Adipocyte (in vitro differentiated cells): ENCODE measurements at regions not wholly inside any gene's neighbourhood (a gene's known extent, or its start where the extent isn't known, plus 50 kb on each side); places are given as distances from the start of the nearest gene placed in this dataset.

ENCODE experiments used
- DNase-seq: peaks from one replicate; pipeline ENCODE4 v3.0.0-alpha.2; 2015; ENCODE audit warnings: low read depth
- H3K27me3 ChIP-seq: replicated peaks from 2 replicates; pipeline ENCODE4 v1.7.0; 2013; ENCODE audit warnings: mild to moderate bottlenecking, low read length, moderate library complexity; ENCODE audit not compliant: control insufficient read depth, insufficient read depth
- H3K36me3 ChIP-seq: 2 replicates; pipeline ENCODE4 v1.7.0; 2013; ENCODE audit warnings: low read length, mild to moderate bottlenecking, moderate library complexity; ENCODE audit not compliant: control insufficient read depth, insufficient read depth, severe bottlenecking
- H3K4me1 ChIP-seq: 2 replicates; pipeline ENCODE4 v1.7.0; 2013; ENCODE audit warnings: mild to moderate bottlenecking, low read length, moderate library complexity; ENCODE audit not compliant: control insufficient read depth, insufficient read depth
- H3K4me3 ChIP-seq: 2 replicates; pipeline ENCODE4 v1.7.0; 2013; ENCODE audit warnings: mild to moderate bottlenecking, low read length, moderate library complexity
- H3K9ac ChIP-seq: 2 replicates; pipeline ENCODE4 v1.7.0; 2013; ENCODE audit warnings: mild to moderate bottlenecking, low read length, moderate library complexity
- H3K9me3 ChIP-seq: 2 replicates; pipeline ENCODE4 v1.7.0; 2013; ENCODE audit warnings: mild to moderate bottlenecking, low read length, moderate library complexity; ENCODE audit not compliant: control insufficient read depth

DNA sequence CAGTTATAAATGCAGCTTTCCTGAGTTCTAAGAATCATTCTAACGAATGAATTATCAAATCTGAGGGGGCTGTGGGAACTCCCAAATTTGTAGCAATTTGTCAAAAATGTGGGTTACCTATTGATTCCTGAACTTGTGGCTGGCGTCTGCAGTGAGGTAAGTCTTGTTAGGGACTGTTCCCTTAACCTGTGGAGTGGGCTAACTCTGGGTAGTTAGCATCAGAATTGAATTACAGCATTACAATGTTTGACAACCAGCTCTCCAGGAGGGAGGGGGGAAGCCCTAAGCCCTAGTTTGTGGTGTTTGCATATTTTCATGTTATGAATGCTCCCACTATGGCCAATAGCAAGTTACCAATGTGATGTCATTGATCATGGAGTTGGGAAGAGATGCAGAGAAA is 65.9 kb upstream of the STT3B start:
- Histone ChIP-seq H3K9ac (no peak overlapping the region), H3K27me3 (peaks cover 13% of the 10 kb centered on the region), H3K36me3 (no peaks in the 10 kb centered on the region), H3K9me3 (no peaks in the 10 kb centered on the region), H3K4me1 (peaks cover 2% of the 10 kb centered on the region), H3K4me3 (no peak overlapping the region)
- no peak for DNase-seq

- no peak for DNase-seq
- Histone ChIP-seq H3K4me1 (no peaks in the 10 kb centered on the region), H3K27me3 (peaks cover 3% of the 10 kb centered on the region), H3K36me3 (no peaks in the 10 kb centered on the region), H3K9me3 (no peaks in the 10 kb centered on the region), H3K4me3 (no peak overlapping the region), H3K9ac (no peak overlapping the region)
These were observed 64.3 kb upstream of the STT3B start for GRCh38 chr3:31468433-31468832.

GRCh38 chr3:31469385-31469784 is 63.3 kb upstream of the STT3B start:
- no peak overlapping the region for H3K4me3 ChIP-seq
- no peaks in the 10 kb centered on the region for H3K4me1 ChIP-seq
- no peak overlapping the region for H3K9ac ChIP-seq
- no peaks in the 10 kb centered on the region for H3K27me3 ChIP-seq
- DNase-seq = no peak
- H3K36me3 ChIP-seq = no peaks in the 10 kb centered on the region
- H3K9me3 ChIP-seq = no peaks in the 10 kb centered on the region

GRCh38 chr3:31472479-31473390 is 60.0 kb upstream of the STT3B start:
- Histone ChIP-seq H3K9me3 (no peaks in the 10 kb centered on the region), H3K4me3 (no peak overlapping the region), H3K4me1 (no peaks in the 10 kb centered on the region), H3K9ac (no peak overlapping the region), H3K36me3 (no peaks in the 10 kb centered on the region), H3K27me3 (no peaks in the 10 kb centered on the region)
- no peak for DNase-seq

GRCh38 chr3:31476209-31476608 is 56.5 kb upstream of the STT3B start:
- H3K9me3 ChIP-seq = peaks cover 4% of the 10 kb centered on the region
- peaks cover 2% of the 10 kb centered on the region for H3K27me3 ChIP-seq
- no peaks in the 10 kb centered on the region for H3K4me1 ChIP-seq
- no peak overlapping the region for H3K9ac ChIP-seq
- no peak overlapping the region for H3K4me3 ChIP-seq
- no peaks in the 10 kb centered on the region for H3K36me3 ChIP-seq
- no peak for DNase-seq

DNA sequence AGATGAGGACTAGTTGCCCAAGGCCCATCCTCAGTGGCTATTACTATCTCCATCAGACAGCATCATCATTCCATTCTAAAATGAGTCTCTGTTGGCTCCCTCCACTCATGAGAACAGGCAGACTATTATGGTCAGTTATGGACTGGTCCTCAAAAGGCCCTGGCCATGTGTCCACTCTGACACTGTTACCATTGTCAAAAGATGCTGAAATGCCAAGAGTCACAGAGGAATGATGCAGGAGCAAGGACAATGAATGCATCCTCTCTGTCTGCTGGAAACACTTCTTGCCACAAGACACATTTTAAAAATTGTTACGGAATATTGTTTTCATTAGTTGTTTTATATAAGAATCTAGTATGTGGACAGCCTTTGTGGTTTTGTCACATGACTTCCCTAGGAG is 53.3 kb upstream of the STT3B start:
- Histone ChIP-seq H3K36me3 (no peaks in the 10 kb centered on the region), H3K9ac (no peak overlapping the region), H3K9me3 (peaks cover 4% of the 10 kb centered on the region), H3K27me3 (peaks cover 2% of the 10 kb centered on the region), H3K4me1 (no peaks in the 10 kb centered on the region), H3K4me3 (no peak overlapping the region)
- DNase-seq = no peak

GRCh38 chr3:31481697-31482096 is 51.0 kb upstream of the STT3B start:
- Histone ChIP-seq H3K4me1 (no peaks in the 10 kb centered on the region), H3K9ac (no peak overlapping the region), H3K36me3 (no peaks in the 10 kb centered on the region), H3K27me3 (peaks cover 2% of the 10 kb centered on the region), H3K4me3 (no peak overlapping the region), H3K9me3 (peaks cover 4% of the 10 kb centered on the region)
- DNase-seq = no peak

DNA sequence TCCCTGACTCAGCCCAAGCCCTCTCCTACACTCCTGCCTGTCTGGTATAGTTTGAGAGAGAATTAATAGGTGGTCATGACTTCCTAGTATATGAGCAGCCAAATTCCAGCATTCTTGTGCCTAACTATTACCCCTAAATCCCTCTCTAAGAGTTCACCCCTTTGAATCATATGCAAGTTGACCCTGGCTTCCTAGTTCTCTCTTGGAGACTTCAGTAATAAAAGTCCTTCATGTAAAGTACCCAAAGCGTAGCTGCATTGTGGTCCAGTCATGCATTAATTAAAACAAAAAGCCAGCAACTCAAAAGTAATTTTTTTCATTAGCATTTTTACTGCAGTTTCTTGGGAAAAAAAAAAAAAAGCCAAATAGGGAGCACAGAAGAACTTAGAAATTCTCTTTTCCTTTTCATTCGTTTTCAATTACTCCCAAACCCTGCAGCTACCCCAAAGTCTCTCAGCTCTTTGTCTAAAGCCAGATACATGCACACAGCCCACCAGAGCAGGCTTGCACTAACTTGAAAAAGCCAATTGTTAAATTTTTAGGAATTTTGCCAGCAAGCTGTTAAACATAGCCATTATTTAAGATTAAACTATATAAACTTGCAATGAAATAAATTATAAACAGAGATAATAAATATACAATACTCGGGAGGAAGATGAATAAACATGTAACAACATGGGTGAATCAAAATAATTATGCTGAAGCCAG is 50.1 kb upstream of the STT3B start:
- peaks cover 4% of the 10 kb centered on the region for H3K9me3 ChIP-seq
- DNase-seq = no peak
- H3K4me1 ChIP-seq = no peaks in the 10 kb centered on the region
- no peak overlapping the region for H3K9ac ChIP-seq
- no peaks in the 10 kb centered on the region for H3K36me3 ChIP-seq
- H3K27me3 ChIP-seq = peaks cover 2% of the 10 kb centered on the region
- no peak overlapping the region for H3K4me3 ChIP-seq
